ENCODE measurements at regions not wholly inside any gene's neighbourhood (a gene's known extent, or its start where the extent isn't known, plus 50 kb on each side); places are given as distances from the start of the nearest gene placed in this dataset.
"Not testable (repeated sequence)": the region's sequence is repeated elsewhere in the genome, so short reads cannot be mapped to it uniquely, and the experiment has no call there.

DNA sequence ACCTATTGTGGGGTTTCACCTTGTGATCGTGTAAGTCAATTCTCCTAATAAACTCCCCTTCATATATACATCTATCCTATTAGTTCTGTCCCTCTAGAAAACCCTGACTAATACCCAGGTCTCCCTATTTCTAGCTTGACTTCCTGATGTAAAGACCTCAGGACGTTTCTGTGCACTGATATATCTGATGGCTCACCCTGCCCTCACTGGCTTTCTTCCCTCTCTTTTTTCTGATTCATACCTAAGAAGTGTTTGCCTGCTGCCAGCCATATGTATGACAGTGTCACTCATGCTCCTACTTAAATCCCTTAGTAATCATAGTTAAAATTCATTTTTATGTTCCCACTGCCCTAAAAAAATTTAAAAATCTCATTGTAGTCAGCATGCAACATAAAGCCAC is 124.8 kb upstream of the CCNG1 start:
- no peak overlapping the region for H3K4me3 ChIP-seq (ENCODE audit: low read depth, low read length)
- DNase-seq (ENCODE audit: low read depth), result no peak
- no peak for TF ChIP-seq POLR2A (IDR thresholded peaks at IDR 0.05; ENCODE audit: extremely low read depth, insufficient read length)
- no peak for TF ChIP-seq MYC (IDR thresholded peaks at IDR 0.05; ENCODE audit: low read depth, low read length)
- TF ChIP-seq, protein P1, sequence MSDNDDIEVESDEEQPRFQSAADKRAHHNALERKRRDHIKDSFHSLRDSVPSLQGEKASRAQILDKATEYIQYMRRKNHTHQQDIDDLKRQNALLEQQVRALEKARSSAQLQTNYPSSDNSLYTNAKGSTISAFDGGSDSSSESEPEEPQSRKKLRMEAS (IDR thresholded peaks at IDR 0.05; ENCODE audit: low read depth, low read length), result no peak
- TF ChIP-seq, protein P2, sequence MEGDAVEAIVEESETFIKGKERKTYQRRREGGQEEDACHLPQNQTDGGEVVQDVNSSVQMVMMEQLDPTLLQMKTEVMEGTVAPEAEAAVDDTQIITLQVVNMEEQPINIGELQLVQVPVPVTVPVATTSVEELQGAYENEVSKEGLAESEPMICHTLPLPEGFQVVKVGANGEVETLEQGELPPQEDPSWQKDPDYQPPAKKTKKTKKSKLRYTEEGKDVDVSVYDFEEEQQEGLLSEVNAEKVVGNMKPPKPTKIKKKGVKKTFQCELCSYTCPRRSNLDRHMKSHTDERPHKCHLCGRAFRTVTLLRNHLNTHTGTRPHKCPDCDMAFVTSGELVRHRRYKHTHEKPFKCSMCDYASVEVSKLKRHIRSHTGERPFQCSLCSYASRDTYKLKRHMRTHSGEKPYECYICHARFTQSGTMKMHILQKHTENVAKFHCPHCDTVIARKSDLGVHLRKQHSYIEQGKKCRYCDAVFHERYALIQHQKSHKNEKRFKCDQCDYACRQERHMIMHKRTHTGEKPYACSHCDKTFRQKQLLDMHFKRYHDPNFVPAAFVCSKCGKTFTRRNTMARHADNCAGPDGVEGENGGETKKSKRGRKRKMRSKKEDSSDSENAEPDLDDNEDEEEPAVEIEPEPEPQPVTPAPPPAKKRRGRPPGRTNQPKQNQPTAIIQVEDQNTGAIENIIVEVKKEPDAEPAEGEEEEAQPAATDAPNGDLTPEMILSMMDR (IDR thresholded peaks at IDR 0.05; ENCODE audit: low read depth, low read length), result no peak

- DNase-seq (ENCODE audit: low read depth); H3K4me3 ChIP-seq (ENCODE audit: low read depth, low read length): not testable (repeated sequence)
Measured at GRCh38 chr5:163313049-163313448, 124.3 kb upstream of the CCNG1 start.

GRCh38 chr5:163316374-163316773 is 121.0 kb upstream of the CCNG1 start:
- H3K4me3 ChIP-seq (ENCODE audit: low read depth, low read length); DNase-seq (ENCODE audit: low read depth): not testable (repeated sequence)

DNA sequence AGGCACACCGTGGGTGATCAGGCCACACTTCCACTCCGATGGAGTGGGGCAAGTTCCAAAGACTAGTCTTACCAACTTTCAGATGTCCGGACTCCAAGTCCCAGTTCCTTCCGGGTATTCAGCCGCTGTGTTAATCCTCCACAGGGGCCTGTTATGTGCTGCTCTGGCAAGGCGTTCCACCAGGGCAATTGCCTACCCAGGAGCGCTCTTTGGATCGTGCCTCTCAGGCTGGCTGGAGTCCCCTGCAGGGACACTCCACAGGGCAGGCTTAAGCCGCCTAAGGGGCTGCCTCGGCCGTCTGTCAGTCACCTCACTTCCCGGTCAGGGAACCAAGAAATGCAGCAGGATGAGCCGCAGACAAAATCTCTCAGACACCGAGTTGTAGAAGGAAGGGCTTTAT is 118.7 kb upstream of the CCNG1 start:
- TF ChIP-seq POLR2A (IDR thresholded peaks at IDR 0.05; ENCODE audit: extremely low read depth, insufficient read length) (no peak), MYC (IDR thresholded peaks at IDR 0.05; ENCODE audit: low read depth, low read length) (no peak)
- TF ChIP-seq, protein P1 (IDR thresholded peaks at IDR 0.05; ENCODE audit: low read depth, low read length), result no peak
- TF ChIP-seq, protein P2 (IDR thresholded peaks at IDR 0.05; ENCODE audit: low read depth, low read length), result no peak
- DNase-seq (ENCODE audit: low read depth), result no peak
- no peak overlapping the region for H3K4me3 ChIP-seq (ENCODE audit: low read depth, low read length)

- H3K4me3 ChIP-seq (ENCODE audit: low read depth, low read length), result no peak overlapping the region
- no peak for DNase-seq (ENCODE audit: low read depth)
- TF ChIP-seq, protein P1 (IDR thresholded peaks at IDR 0.05; ENCODE audit: low read depth, low read length), result no peak
- TF ChIP-seq, protein P2 (IDR thresholded peaks at IDR 0.05; ENCODE audit: low read depth, low read length), result no peak
- TF ChIP-seq POLR2A (IDR thresholded peaks at IDR 0.05; ENCODE audit: extremely low read depth, insufficient read length) (no peak), MYC (IDR thresholded peaks at IDR 0.05; ENCODE audit: low read depth, low read length) (no peak)
Measured at GRCh38 chr5:163321511-163321910, 115.9 kb upstream of the CCNG1 start.

DNA sequence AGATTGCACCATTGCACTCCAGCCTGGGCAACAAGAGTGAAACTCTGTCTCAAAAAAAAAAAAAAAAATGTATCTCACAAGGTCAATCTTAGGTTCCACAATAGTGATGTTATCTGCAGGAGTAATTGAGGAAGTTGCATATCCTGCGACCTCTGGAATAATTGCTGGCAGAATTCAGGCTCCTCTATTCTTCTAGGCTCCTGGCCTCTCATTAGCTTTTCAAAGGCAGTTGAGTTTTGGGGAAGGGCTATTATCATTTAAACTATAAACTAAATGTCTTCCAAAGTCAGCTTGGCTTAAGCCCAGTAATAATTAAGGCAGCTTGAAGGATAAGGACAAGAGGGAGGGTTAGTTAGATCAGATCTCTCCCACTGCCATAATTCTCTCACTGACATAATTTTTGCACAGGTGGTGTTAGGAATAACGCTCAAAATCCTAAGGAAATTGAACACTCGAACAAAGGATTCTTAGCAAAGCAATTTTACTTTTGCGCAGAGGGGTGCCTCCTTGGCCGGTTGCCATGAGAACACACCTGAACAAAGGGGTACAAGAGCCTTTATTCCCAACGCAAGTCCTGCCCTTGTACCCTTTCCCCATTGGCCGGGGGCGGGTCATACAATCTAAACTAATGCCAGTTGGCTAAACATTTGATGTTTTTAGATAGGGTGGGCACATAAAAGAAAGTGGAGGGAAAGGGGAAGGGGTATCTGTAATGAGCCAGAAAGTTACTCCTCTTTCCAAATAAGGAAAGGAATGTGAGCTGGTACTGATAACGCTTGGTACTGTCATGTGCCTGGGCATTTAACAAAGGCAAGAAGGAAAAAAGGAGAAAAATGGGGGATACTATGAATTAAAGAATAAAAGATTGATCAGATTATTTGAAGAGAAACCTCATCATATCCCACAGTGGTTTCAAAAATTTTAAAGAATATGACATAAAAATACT is 106.4 kb upstream of the CCNG1 start:
- no peak overlapping the region for H3K4me3 ChIP-seq (ENCODE audit: low read depth, low read length)
- peak; percentile 6 for DNase-seq (ENCODE audit: low read depth)
- TF ChIP-seq POLR2A (IDR thresholded peaks at IDR 0.05; ENCODE audit: extremely low read depth, insufficient read length) (no peak), MYC (IDR thresholded peaks at IDR 0.05; ENCODE audit: low read depth, low read length) (no peak)
- TF ChIP-seq, protein P1 (IDR thresholded peaks at IDR 0.05; ENCODE audit: low read depth, low read length), result no peak
- TF ChIP-seq, protein P2 (IDR thresholded peaks at IDR 0.05; ENCODE audit: low read depth, low read length), result no peak

DNA sequence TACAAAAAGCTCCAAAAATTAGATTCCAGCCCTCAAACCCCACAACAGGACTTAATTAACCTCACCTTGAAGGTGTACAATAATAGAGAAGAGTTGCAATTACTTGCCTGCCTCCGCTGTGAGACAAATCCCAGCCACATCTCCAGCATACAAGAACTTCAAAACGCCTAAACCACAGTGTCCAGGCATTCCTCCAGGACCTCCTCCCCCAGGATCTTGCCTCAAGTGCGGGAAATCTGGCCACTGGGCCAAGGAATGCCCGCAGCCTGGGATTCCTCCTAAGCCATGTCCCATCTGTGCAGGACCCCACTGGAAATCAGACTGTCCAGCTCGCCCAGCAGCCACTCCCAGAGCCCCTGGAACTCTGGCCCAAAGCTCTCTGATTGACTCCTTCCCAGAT is 101.3 kb upstream of the CCNG1 start:
- H3K4me3 ChIP-seq (ENCODE audit: low read depth, low read length); DNase-seq (ENCODE audit: low read depth): not testable (repeated sequence)

Data from NB4 (cell line).